ENCODE measurements at regions not wholly inside any gene's neighbourhood (a gene's known extent, or its start where the extent isn't known, plus 50 kb on each side); places are given as distances from the start of the nearest gene placed in this dataset.

DNA sequence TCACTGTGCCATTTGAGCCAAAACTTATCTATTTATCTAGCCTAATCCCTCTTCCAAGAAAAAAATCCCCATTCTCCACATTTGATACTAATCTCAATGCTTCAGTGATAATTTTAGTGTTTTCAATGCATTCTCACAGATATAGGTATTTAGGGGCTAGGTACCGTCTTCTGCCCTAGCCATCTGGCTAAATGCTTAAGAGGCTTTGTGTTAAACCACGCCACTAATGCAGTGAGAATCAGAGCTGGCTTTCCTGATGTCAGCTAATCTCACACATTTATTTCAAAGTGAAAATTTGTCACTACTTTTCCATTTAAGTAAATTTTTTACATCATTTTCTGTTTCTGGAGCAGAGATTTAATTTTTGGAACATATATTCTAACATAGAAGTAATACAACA, 479.7 kb downstream of the MAN2A1 start:
- no peak for DNase-seq (ENCODE audit: low read depth, low spot score)
- in situ Hi-C loops (cut with MboI) (no loop called here), intact Hi-C loops (cut with micrococcal nuclease; ENCODE audit: unreplicated experiment) (no loop called here)
- CTCF ChIA-PET, result no interaction called here
- no peak for ATAC-seq
- POLR2A ChIA-PET, result no interaction called here
- Histone ChIP-seq H3K9ac (ENCODE audit: control insufficient read depth, insufficient read depth, low read length) (no peak overlapping the region), H3K4me1 (ENCODE audit: control insufficient read depth, insufficient read depth, low read length) (no peaks in the 10 kb centered on the region), H4K20me1 (ENCODE audit: control insufficient read depth, insufficient read depth) (no peaks in the 10 kb centered on the region), H3K9me3 (replicated peaks; ENCODE audit: control insufficient read depth, insufficient read depth, low read length) (no peaks in the 10 kb centered on the region), H3K4me3 (no peak overlapping the region), H3K4me2 (ENCODE audit: control insufficient read depth, insufficient read depth) (no peak overlapping the region), H3K27me3 (replicated peaks in 1 of 2; ENCODE audit: control insufficient read depth in 2 of 2, insufficient read depth in 2 of 2, low read length in 1 of 2) (no peaks in the 10 kb centered on the region), H2AFZ (ENCODE audit: control insufficient read depth, low read depth, low read length) (no peak overlapping the region), H3K79me2 (ENCODE audit: control insufficient read depth, insufficient read depth, low read length) (no peaks in the 10 kb centered on the region), H3K27ac (ENCODE audit: control insufficient read depth, insufficient read depth) (no peak overlapping the region), H3K36me3 (ENCODE audit: control insufficient read depth in 2 of 2, insufficient read depth in 2 of 2, low read length in 1 of 2) (no peaks in the 10 kb centered on the region)
- WGBS (ENCODE audit: insufficient coverage, insufficient replicate concordance, low lambda C conversion rate, missing lambda C conversion rate), result 0% methylated on average over 2 of the region's 2 CpGs
- no peak for FAIRE-seq
- RAD21 ChIA-PET (ENCODE audit: unreplicated experiment), result no interaction called here
- SMC1A ChIA-PET (ENCODE audit: uncharacterized antibody, unreplicated experiment), result interaction anchor here (1.2 kb wide), 1 partner anchor 13 kb away, joined by 3 read pairs; no protein-coding TSS in a partner anchor
- BruUV-seq (replicated peaks), result no TSS peak
- TF ChIP-seq, protein P1, sequence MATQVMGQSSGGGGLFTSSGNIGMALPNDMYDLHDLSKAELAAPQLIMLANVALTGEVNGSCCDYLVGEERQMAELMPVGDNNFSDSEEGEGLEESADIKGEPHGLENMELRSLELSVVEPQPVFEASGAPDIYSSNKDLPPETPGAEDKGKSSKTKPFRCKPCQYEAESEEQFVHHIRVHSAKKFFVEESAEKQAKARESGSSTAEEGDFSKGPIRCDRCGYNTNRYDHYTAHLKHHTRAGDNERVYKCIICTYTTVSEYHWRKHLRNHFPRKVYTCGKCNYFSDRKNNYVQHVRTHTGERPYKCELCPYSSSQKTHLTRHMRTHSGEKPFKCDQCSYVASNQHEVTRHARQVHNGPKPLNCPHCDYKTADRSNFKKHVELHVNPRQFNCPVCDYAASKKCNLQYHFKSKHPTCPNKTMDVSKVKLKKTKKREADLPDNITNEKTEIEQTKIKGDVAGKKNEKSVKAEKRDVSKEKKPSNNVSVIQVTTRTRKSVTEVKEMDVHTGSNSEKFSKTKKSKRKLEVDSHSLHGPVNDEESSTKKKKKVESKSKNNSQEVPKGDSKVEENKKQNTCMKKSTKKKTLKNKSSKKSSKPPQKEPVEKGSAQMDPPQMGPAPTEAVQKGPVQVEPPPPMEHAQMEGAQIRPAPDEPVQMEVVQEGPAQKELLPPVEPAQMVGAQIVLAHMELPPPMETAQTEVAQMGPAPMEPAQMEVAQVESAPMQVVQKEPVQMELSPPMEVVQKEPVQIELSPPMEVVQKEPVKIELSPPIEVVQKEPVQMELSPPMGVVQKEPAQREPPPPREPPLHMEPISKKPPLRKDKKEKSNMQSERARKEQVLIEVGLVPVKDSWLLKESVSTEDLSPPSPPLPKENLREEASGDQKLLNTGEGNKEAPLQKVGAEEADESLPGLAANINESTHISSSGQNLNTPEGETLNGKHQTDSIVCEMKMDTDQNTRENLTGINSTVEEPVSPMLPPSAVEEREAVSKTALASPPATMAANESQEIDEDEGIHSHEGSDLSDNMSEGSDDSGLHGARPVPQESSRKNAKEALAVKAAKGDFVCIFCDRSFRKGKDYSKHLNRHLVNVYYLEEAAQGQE (IDR thresholded peaks at IDR 0.05; ENCODE audit: low read depth, low read length), result no peak
- TF ChIP-seq PML (IDR thresholded peaks at IDR 0.05; ENCODE audit: low read length) (no peak), NBN (IDR thresholded peaks at IDR 0.05) (no peak), LARP7 (IDR thresholded peaks at IDR 0.05) (no peak), YBX1 (IDR thresholded peaks at IDR 0.05) (no peak), HDGF (IDR thresholded peaks at IDR 0.05) (no peak), ATF7 (IDR thresholded peaks at IDR 0.05; ENCODE audit: low read depth) (no peak), PAX5 (IDR thresholded peaks at IDR 0.05; ENCODE audit: borderline replicate concordance, low read depth, low read length) (no peak), HCFC1 (IDR thresholded peaks at IDR 0.05; ENCODE audit: low read length) (no peak), ZSCAN29 (IDR thresholded peaks at IDR 0.05) (no peak), RCOR1 (conservative IDR thresholded peaks at IDR 0.05; ENCODE audit: low read depth, low read length) (no peak), DPF2 (IDR thresholded peaks at IDR 0.05) (no peak), NFXL1 (IDR thresholded peaks at IDR 0.05; ENCODE audit: borderline replicate concordance) (no peak), TCF12 (IDR thresholded peaks at IDR 0.05; ENCODE audit: low read depth, low read length) (no peak), JUND (IDR thresholded peaks at IDR 0.05; ENCODE audit: low read depth, low read length) (no peak)
- TF ChIP-seq, protein P2, sequence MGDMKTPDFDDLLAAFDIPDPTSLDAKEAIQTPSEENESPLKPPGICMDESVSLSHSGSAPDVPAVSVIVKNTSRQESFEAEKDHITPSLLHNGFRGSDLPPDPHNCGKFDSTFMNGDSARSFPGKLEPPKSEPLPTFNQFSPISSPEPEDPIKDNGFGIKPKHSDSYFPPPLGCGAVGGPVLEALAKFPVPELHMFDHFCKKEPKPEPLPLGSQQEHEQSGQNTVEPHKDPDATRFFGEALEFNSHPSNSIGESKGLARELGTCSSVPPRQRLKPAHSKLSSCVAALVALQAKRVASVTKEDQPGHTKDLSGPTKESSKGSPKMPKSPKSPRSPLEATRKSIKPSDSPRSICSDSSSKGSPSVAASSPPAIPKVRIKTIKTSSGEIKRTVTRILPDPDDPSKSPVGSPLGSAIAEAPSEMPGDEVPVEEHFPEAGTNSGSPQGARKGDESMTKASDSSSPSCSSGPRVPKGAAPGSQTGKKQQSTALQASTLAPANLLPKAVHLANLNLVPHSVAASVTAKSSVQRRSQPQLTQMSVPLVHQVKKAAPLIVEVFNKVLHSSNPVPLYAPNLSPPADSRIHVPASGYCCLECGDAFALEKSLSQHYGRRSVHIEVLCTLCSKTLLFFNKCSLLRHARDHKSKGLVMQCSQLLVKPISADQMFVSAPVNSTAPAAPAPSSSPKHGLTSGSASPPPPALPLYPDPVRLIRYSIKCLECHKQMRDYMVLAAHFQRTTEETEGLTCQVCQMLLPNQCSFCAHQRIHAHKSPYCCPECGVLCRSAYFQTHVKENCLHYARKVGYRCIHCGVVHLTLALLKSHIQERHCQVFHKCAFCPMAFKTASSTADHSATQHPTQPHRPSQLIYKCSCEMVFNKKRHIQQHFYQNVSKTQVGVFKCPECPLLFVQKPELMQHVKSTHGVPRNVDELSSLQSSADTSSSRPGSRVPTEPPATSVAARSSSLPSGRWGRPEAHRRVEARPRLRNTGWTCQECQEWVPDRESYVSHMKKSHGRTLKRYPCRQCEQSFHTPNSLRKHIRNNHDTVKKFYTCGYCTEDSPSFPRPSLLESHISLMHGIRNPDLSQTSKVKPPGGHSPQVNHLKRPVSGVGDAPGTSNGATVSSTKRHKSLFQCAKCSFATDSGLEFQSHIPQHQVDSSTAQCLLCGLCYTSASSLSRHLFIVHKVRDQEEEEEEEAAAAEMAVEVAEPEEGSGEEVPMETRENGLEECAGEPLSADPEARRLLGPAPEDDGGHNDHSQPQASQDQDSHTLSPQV (IDR thresholded peaks at IDR 0.05), result no peak
- TF ChIP-seq, protein P3, sequence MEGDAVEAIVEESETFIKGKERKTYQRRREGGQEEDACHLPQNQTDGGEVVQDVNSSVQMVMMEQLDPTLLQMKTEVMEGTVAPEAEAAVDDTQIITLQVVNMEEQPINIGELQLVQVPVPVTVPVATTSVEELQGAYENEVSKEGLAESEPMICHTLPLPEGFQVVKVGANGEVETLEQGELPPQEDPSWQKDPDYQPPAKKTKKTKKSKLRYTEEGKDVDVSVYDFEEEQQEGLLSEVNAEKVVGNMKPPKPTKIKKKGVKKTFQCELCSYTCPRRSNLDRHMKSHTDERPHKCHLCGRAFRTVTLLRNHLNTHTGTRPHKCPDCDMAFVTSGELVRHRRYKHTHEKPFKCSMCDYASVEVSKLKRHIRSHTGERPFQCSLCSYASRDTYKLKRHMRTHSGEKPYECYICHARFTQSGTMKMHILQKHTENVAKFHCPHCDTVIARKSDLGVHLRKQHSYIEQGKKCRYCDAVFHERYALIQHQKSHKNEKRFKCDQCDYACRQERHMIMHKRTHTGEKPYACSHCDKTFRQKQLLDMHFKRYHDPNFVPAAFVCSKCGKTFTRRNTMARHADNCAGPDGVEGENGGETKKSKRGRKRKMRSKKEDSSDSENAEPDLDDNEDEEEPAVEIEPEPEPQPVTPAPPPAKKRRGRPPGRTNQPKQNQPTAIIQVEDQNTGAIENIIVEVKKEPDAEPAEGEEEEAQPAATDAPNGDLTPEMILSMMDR (IDR thresholded peaks at IDR 0.05 in 2 of 3, conservative IDR thresholded peaks at IDR 0.05 in 1 of 3; ENCODE audit: control insufficient read depth in 2 of 3, extremely low read depth in 1 of 3, insufficient read depth in 1 of 3, low read depth in 3 of 3, low read length in 3 of 3), result no peak

Measured in GM12878 (cell line).